Right lobe of liver (tissue), 6 donors: ENCODE measurements at regions not wholly inside any gene's neighbourhood (a gene's known extent, or its start where the extent isn't known, plus 50 kb on each side); places are given as distances from the start of the nearest gene placed in this dataset.

ENCODE experiments used
- ATAC-seq, 4 donors: fragments of 200-7000 bp; cut with Tn5 transposase; one replicate each; pipeline ENCODE4 v1.9.1; 2020; ENCODE audit warnings: mild to moderate bottlenecking in 4 of 4, moderate library complexity in 4 of 4
- DNase-seq, 3 donors: peaks; one replicate each; pipeline ENCODE4 v3.0.0-alpha.2; 2020
- H3K27ac ChIP-seq, 3 donors: fragments of 200-600 bp; one replicate each; pipeline ENCODE4 v1.8.0; 2022
- H3K27me3 ChIP-seq, 2 donors: fragments of 200-600 bp; one replicate each; pipeline ENCODE4 v1.8.0; 2022
- H3K36me3 ChIP-seq, 4 donors: fragments of 200-600 bp; sonication (generic) in 1 of 4; one replicate each; pipeline versions ENCODE4 v1.5.1 to v1.8.0; 2017 to 2022; ENCODE audit warnings: control low read depth in 1 of 4
- H3K4me1 ChIP-seq, 4 donors: fragments of 200-600 bp; sonication (generic) in 1 of 4; one replicate each; pipeline versions ENCODE4 v1.5.1 to v1.8.0; 2017 to 2022; ENCODE audit warnings: control low read depth in 1 of 4
- H3K4me3 ChIP-seq, 3 donors: fragments of 200-600 bp; one replicate each; pipeline ENCODE4 v1.8.0; 2022
- H3K9me3 ChIP-seq, 4 donors: fragments of 200-600 bp; sonication (generic) in 1 of 4; one replicate each; pipeline versions ENCODE4 v1.5.1 to v1.8.0; 2017 to 2022; ENCODE audit warnings: control low read depth in 1 of 4
- CTCF ChIP-seq, 4 donors: fragments of 200-600 bp in 3 of 4; fragments of 450-650 bp in 1 of 4; IDR thresholded peaks; one replicate each; pipeline versions ENCODE4 v1.5.1 to v1.8.0; 2016 to 2022; ENCODE audit warnings: antibody characterized with exemption in 4 of 4, mild to moderate bottlenecking in 2 of 4
- POLR2A ChIP-seq: fragments of 450-650 bp; IDR thresholded peaks from one replicate; pipeline ENCODE4 v1.6.1; 2017; ENCODE audit warnings: antibody characterized with exemption, mild to moderate bottlenecking
- WGBS: methylation state at CpG from one replicate; pipeline ENCODE4 v1.1.6; 2018; ENCODE audit warnings: low coverage, low lambda C conversion rate; ENCODE audit not compliant: insufficient coverage; ENCODE audit errors: missing lambda C conversion rate; 5-methylcytosine and 5-hydroxymethylcytosine counted together
- intact Hi-C, 2 donors: fragments of 100-400 bp; cut with DNase I; formaldehyde crosslinking; loops; one replicate each; pipeline versions ENCODE4 v1.11.2 to v1.14.1; 2022
- small RNA-seq, 2 experiments: library from RNA; depleted of rRNA; stranded (forward); fragments of <200 nt; gene quantifications; one replicate each; pipeline ENCODE3, GENCODE V24; 2016
- donor health status: DM: no; HTN: yes; CAD: no.
- donor health status: DM: no; HTN: no; CAD: no.
- donor health status: DM: no; HTN: no; CAD: no.
- donor health status: DM: no; HTN: yes; CAD: no.
- donor health status: DM: no; HTN: yes; CAD: no.

GRCh38 chr1:14543191-14543840, 55.2 kb upstream of the KAZN start:
- no peak for DNase-seq
- WGBS = 52% methylated on average over 6 of the region's 7 CpGs
- intact Hi-C loops = no loop called here
- TF ChIP-seq POLR2A (no peak), CTCF (IDR thresholded peaks at IDR 0.05) (no peak)
- Histone ChIP-seq H3K9me3 (no peaks in the 10 kb centered on the region), H3K4me1 (no peaks in the 10 kb centered on the region), H3K4me3 (no peak overlapping the region), H3K27ac (no peak overlapping the region), H3K36me3 (no peaks in the 10 kb centered on the region), H3K27me3 (no peaks in the 10 kb centered on the region)
- ATAC-seq = no peak

GRCh38 chr1:14544319-14544718, 54.2 kb upstream of the KAZN start:
- 59% methylated on average over 2 of the region's 2 CpGs for WGBS
- intact Hi-C loops = no loop called here
- H3K36me3 ChIP-seq = no peaks in the 10 kb centered on the region

GRCh38 chr1:14545422-14546025, 53.0 kb upstream of the KAZN start:
- Histone ChIP-seq H3K27me3 (no peaks in the 10 kb centered on the region), H3K9me3 (no peaks in the 10 kb centered on the region), H3K4me1 (no peaks in the 10 kb centered on the region), H3K4me3 (no peak overlapping the region), H3K36me3 (no peaks in the 10 kb centered on the region), H3K27ac (no peak overlapping the region)
- WGBS = 49% methylated on average over 3 of the region's 4 CpGs
- no peak for ATAC-seq
- intact Hi-C loops = no loop called here
- DNase-seq = no peak
- TF ChIP-seq CTCF (IDR thresholded peaks at IDR 0.05) (no peak), POLR2A (no peak)

More at GRCh38 chr1:14544319-14544718, 54.2 kb upstream of the KAZN start:
- H3K4me3 ChIP-seq = no peak overlapping the region
- no peak overlapping the region for H3K27ac ChIP-seq
- no peak for ATAC-seq
- no peaks in the 10 kb centered on the region for H3K9me3 ChIP-seq
- DNase-seq = no peak
- H3K27me3 ChIP-seq = no peaks in the 10 kb centered on the region
- H3K4me1 ChIP-seq = no peaks in the 10 kb centered on the region
- TF ChIP-seq POLR2A (no peak), CTCF (IDR thresholded peaks at IDR 0.05) (no peak)

- no peaks in the 10 kb centered on the region for H3K36me3 ChIP-seq
- DNase-seq (no peak), ATAC-seq (no peak)
- H3K4me1 ChIP-seq = no peaks in the 10 kb centered on the region
- H3K9me3 ChIP-seq = no peaks in the 10 kb centered on the region
- intact Hi-C loops = no loop called here
- no peak overlapping the region for H3K4me3 ChIP-seq
- TF ChIP-seq POLR2A (no peak), CTCF (IDR thresholded peaks at IDR 0.05) (no peak)
- H3K27ac ChIP-seq = no peak overlapping the region
- 53% methylated on average over 3 of the region's 3 CpGs for WGBS
- H3K27me3 ChIP-seq = no peaks in the 10 kb centered on the region
These were observed 52.1 kb upstream of the KAZN start for GRCh38 chr1:14546416-14546815.

Small RNAs in the stretch of these regions (small RNA-seq; reads per million reads assigned to genes)
- 0 reads per million in 2 experiments for gene RNU6-1265P
